ENCODE measurements at regions not wholly inside any gene's neighbourhood (a gene's known extent, or its start where the extent isn't known, plus 50 kb on each side); places are given as distances from the start of the nearest gene placed in this dataset.

DNA sequence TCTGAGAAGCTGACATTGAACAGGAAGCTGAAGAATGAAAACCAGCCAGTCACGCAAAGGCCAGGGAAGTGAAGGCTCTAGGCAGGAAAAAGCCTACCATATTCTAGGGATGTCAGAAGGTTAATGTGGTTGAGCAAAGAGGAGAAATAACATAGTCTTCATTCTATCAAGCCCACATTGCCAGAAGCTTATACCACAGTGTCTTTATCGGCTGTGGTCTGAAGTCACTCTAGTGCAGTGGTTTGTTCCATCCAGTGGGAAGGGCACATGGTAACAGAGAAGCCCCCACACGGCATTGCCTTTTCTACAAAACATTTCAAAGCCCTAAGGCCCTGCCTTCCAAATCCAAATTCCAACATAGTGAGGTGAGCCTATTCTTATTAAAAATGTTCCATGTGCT lies 311.3 kb downstream of the TNS1 start:
- no peaks in the 10 kb centered on the region for H3K4me1 ChIP-seq (ENCODE audit: insufficient read depth, low read length)
- no peaks in the 10 kb centered on the region for H3K27me3 ChIP-seq (ENCODE audit: control insufficient read depth in 1 of 2, insufficient read depth in 2 of 2, low read length in 2 of 2)
- in situ Hi-C loops (cut with HindIII; ENCODE audit: extremely low pct_ligation_motif_present, low pct_unique_long_range_greater_than_20kb) (no loop called here), intact Hi-C loops (cut with micrococcal nuclease; ENCODE audit: unreplicated experiment) (no loop called here)
- H3K36me3 ChIP-seq (replicated peaks in 1 of 2; ENCODE audit: control insufficient read depth in 1 of 2, insufficient read depth in 2 of 2, low read length in 2 of 2) = no peaks in the 10 kb centered on the region
- no peak overlapping the region for H2AFZ ChIP-seq (ENCODE audit: low read length)
- no peak overlapping the region for H3K4me3 ChIP-seq (replicated peaks in 1 of 3; ENCODE audit: insufficient read depth in 1 of 3, low read depth in 2 of 3, low read length in 3 of 3)
- POLR2A ChIA-PET = no interaction called here
- H3K9me3 ChIP-seq (ENCODE audit: low read length) = no peaks in the 10 kb centered on the region
- no peaks in the 10 kb centered on the region for H3K79me2 ChIP-seq (ENCODE audit: insufficient read depth, low read length)
- no peaks in the 10 kb centered on the region; the same call in 1 of the 2 replicates for H4K20me1 ChIP-seq (ENCODE audit: insufficient read depth, low read length)
- no peak overlapping the region for H3K27ac ChIP-seq (ENCODE audit: extremely low read length, insufficient read depth, low read length)
- WGBS (ENCODE audit: low lambda C conversion rate) = 47% methylated on average over 3 of the region's 3 CpGs
- CTCF ChIA-PET (ENCODE audit: low intra/inter-chr PET ratio, low total read pairs) = no interaction called here
- H3K9ac ChIP-seq (ENCODE audit: insufficient read depth, low read depth, low read length) = no peak overlapping the region
- no peak for DNase-seq (ENCODE audit: low spot score)
- no TSS peak for BruUV-seq (replicated peaks)
- FAIRE-seq = no peak
- ATAC-seq = no peak
- H3K4me2 ChIP-seq (ENCODE audit: low read depth, low read length) = no peak overlapping the region
- TF ChIP-seq BRF2 (CRISPR knock-in tag; IDR thresholded peaks at IDR 0.05) (no peak), ZFP36L2 (CRISPR knock-in tag; IDR thresholded peaks at IDR 0.05) (no peak), MXD4 (CRISPR knock-in tag; IDR thresholded peaks at IDR 0.05) (no peak), NR2F2 (IDR thresholded peaks at IDR 0.05; ENCODE audit: borderline replicate concordance, low read depth) (no peak), SRY (CRISPR knock-in tag; IDR thresholded peaks at IDR 0.05) (no peak), ZNF605 (CRISPR knock-in tag; IDR thresholded peaks at IDR 0.05) (no peak), ZNF570 (CRISPR knock-in tag; IDR thresholded peaks at IDR 0.05; ENCODE audit: borderline replicate concordance) (no peak), SALL1 (CRISPR knock-in tag; IDR thresholded peaks at IDR 0.05) (no peak), ZBTB37 (CRISPR knock-in tag; IDR thresholded peaks at IDR 0.05) (no peak), REL (CRISPR knock-in tag; conservative IDR thresholded peaks at IDR 0.05) (no peak), NR3C1 (CRISPR knock-in tag; IDR thresholded peaks at IDR 0.05) (no peak), MIER3 (CRISPR knock-in tag; IDR thresholded peaks at IDR 0.05; ENCODE audit: borderline replicate concordance) (no peak)
- TF ChIP-seq, protein P1, sequence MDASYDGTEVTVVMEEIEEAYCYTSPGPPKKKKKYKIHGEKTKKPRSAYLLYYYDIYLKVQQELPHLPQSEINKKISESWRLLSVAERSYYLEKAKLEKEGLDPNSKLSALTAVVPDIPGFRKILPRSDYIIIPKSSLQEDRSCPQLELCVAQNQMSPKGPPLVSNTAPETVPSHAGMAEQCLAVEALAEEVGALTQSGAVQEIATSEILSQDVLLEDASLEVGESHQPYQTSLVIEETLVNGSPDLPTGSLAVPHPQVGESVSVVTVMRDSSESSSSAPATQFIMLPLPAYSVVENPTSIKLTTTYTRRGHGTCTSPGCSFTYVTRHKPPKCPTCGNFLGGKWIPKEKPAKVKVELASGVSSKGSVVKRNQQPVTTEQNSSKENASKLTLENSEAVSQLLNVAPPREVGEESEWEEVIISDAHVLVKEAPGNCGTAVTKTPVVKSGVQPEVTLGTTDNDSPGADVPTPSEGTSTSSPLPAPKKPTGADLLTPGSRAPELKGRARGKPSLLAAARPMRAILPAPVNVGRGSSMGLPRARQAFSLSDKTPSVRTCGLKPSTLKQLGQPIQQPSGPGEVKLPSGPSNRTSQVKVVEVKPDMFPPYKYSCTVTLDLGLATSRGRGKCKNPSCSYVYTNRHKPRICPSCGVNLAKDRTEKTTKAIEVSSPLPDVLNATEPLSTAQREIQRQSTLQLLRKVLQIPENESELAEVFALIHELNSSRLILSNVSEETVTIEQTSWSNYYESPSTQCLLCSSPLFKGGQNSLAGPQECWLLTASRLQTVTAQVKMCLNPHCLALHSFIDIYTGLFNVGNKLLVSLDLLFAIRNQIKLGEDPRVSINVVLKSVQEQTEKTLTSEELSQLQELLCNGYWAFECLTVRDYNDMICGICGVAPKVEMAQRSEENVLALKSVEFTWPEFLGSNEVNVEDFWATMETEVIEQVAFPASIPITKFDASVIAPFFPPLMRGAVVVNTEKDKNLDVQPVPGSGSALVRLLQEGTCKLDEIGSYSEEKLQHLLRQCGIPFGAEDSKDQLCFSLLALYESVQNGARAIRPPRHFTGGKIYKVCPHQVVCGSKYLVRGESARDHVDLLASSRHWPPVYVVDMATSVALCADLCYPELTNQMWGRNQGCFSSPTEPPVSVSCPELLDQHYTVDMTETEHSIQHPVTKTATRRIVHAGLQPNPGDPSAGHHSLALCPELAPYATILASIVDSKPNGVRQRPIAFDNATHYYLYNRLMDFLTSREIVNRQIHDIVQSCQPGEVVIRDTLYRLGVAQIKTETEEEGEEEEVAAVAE (CRISPR knock-in tag; IDR thresholded peaks at IDR 0.05; ENCODE audit: borderline replicate concordance) = no peak
- TF ChIP-seq, protein P2, sequence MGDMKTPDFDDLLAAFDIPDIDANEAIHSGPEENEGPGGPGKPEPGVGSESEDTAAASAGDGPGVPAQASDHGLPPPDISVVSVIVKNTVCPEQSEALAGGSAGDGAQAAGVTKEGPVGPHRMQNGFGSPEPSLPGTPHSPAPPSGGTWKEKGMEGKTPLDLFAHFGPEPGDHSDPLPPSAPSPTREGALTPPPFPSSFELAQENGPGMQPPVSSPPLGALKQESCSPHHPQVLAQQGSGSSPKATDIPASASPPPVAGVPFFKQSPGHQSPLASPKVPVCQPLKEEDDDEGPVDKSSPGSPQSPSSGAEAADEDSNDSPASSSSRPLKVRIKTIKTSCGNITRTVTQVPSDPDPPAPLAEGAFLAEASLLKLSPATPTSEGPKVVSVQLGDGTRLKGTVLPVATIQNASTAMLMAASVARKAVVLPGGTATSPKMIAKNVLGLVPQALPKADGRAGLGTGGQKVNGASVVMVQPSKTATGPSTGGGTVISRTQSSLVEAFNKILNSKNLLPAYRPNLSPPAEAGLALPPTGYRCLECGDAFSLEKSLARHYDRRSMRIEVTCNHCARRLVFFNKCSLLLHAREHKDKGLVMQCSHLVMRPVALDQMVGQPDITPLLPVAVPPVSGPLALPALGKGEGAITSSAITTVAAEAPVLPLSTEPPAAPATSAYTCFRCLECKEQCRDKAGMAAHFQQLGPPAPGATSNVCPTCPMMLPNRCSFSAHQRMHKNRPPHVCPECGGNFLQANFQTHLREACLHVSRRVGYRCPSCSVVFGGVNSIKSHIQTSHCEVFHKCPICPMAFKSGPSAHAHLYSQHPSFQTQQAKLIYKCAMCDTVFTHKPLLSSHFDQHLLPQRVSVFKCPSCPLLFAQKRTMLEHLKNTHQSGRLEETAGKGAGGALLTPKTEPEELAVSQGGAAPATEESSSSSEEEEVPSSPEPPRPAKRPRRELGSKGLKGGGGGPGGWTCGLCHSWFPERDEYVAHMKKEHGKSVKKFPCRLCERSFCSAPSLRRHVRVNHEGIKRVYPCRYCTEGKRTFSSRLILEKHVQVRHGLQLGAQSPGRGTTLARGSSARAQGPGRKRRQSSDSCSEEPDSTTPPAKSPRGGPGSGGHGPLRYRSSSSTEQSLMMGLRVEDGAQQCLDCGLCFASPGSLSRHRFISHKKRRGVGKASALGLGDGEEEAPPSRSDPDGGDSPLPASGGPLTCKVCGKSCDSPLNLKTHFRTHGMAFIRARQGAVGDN (CRISPR knock-in tag; IDR thresholded peaks at IDR 0.05) = no peak
- TF ChIP-seq, protein P3, sequence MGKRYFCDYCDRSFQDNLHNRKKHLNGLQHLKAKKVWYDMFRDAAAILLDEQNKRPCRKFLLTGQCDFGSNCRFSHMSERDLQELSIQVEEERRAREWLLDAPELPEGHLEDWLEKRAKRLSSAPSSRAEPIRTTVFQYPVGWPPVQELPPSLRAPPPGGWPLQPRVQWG (CRISPR knock-in tag; IDR thresholded peaks at IDR 0.05; ENCODE audit: borderline replicate concordance, low read depth) = no peak
